ENCODE measurements at regions not wholly inside any gene's neighbourhood (a gene's known extent, or its start where the extent isn't known, plus 50 kb on each side); places are given as distances from the start of the nearest gene placed in this dataset.
"Not testable (repeated sequence)": the region's sequence is repeated elsewhere in the genome, so short reads cannot be mapped to it uniquely, and the experiment has no call there.

DNA sequence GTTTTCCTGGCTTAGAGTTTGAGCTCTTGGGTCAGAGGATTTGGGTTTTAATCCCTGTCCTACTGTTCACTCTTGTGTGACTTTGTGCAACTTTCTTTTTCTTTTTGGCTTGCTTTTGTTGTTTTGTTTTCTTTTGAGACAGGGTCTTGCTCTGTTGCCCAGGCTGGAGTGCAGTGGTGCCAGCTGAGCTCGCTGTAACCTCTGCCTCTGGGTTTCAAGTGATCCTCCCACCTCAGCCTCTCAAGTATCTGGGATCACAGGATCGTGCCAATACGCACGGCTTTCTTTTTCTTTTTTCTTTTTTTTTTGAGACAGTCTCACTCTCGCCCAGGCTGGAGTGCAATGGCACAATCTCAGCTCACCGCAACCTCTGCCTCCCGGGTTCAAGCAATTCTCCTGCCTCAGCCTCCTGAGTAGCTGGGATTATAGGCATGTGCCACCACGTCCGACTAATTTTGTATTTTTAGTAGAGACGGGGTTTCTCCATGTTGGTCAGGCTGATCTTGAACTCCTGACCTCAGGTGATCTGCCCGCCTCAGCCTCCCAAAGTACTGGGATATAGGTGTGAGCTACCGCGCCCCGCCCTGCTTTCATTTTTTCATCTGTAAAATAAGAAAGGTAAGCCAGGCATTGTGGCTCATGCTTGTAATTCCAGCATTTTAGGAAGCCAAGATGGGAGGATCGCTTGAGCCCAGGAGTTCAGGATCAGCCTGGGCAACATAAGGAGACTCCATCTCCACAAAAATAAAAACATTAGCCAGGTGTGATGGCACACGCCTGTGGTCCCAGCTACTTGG, 76.1 kb upstream of the ZNF217 start:
- DNase-seq (ENCODE audit: low read depth): not testable (repeated sequence)

GRCh38 chr20:53668992-53669391, 75.4 kb upstream of the ZNF217 start:
- no peak for DNase-seq (ENCODE audit: low read depth)

DNA sequence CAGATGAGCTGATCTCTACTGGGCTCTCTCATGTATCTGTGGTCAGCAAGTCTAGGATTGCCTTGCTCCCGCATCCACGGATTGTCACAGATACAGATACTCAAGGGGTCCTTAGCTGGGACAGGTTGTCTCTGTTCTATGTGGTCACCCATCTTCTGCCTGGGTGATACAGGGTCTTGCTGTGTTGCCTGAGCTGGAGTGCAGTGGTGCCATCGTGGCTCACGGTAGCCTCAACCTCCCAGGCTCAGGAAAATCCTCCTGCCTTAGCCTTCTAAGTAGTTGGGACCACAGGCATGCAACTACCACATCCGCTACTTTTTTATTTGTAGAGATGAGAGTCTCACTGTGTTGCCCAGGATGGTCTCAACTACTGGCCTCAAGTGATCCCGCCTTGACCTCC, 72.5 kb upstream of the ZNF217 start:
- no peak for DNase-seq (ENCODE audit: low read depth)

- peak; percentile 34 for DNase-seq (ENCODE audit: low read depth)
Measured at GRCh38 chr20:53664121-53664520, 70.5 kb upstream of the ZNF217 start.

DNA sequence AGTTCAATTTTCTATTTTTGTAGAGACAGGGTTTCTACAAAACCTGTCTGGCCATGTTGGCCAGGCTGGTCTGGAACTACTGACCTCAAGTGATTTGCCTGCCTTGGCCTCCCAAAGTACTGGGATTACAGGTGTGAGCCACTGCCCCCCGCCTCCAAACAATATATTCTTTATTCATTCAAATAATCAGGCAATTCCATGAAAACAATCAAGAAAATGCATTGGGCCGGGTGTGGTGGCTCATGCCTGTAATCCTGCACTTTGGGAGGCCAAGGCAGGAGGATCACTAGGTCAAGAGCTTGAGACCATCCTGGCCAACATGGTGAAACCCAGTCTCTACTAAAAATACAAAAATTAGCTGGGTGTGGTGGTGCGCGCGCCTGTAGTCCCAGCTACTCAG, 69.9 kb upstream of the ZNF217 start:
- not testable (repeated sequence) for DNase-seq (ENCODE audit: low read depth)

GRCh38 chr20:53662595-53662994, 69.0 kb upstream of the ZNF217 start:
- DNase-seq (ENCODE audit: low read depth): no peak

- DNase-seq (ENCODE audit: low read depth): no peak
Measured at GRCh38 chr20:53660947-53661381, 67.3 kb upstream of the ZNF217 start.

GRCh38 chr20:53660078-53660909, 66.7 kb upstream of the ZNF217 start:
- DNase-seq (ENCODE audit: low read depth): peak; percentile 44

- no peak for DNase-seq (ENCODE audit: low read depth)
Measured at GRCh38 chr20:53658973-53659372, 65.3 kb upstream of the ZNF217 start.

DNA sequence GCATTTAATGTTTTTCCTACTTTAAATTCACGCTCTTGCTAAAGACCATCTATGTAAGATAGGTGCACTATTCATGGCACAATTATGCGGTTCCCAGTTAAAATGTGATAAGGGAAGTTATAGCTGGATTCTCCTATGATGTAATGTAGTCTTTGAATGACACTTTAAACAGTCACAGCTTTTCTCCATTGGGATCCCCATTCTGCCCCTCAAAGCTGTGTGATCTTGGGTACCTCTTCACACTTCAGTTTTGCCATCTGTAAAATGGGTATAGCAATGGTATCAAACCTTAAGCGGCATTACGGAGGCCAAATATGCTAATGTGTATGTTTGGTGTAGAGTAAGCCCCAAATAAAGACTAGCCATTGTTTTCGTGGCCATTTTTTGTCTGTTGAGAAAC, 64.7 kb upstream of the ZNF217 start:
- DNase-seq (ENCODE audit: low read depth): no peak

DNA sequence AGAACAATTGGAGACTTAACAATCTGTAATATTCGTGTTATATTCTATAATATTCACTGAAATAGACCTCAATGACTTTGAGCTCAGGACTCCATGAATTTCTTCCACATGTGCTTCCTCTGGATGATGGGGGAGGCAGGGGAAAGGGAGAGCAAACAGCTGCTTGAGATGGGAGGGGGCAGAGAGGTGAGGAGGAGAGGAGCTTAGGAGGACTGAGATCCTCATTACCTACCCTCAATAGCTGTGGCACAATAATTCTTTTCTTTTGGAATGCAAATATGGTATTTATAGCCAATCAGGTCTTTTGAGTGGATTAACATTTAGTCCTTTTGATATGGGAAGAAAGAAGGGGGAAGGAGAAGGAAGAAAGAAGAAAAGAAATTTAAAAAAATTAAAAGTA, 64.1 kb upstream of the ZNF217 start:
- peak; percentile 28 for DNase-seq (ENCODE audit: low read depth)

GRCh38 chr20:53657279-53657678, 63.6 kb upstream of the ZNF217 start:
- DNase-seq (ENCODE audit: low read depth): no peak

- DNase-seq (ENCODE audit: low read depth): peak; percentile 73
Measured at GRCh38 chr20:53656293-53657202, 62.9 kb upstream of the ZNF217 start.

GRCh38 chr20:53655625-53656292, 62.1 kb upstream of the ZNF217 start:
- DNase-seq (ENCODE audit: low read depth): no peak

- DNase-seq (ENCODE audit: low read depth): no peak
Measured at GRCh38 chr20:53654932-53655624, 61.4 kb upstream of the ZNF217 start.

DNA sequence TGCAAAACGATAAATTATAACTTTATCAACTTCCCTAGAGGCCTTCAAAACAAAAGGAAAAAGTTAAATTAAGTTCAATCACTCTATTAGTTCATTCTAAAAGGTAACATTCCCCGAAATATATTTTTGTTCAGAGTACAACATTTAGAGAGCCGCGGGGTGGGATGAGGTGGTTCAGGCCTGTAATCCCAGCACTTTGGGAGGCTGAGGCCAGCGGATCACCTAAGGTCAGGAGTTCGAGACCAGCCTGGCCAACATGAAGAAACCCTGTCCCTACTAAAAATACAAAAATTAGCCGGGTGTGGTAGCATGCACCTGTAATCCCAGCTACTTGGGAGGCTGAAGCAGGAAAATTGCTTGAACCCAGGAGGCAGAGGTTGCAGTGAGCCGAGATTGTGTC, 60.9 kb upstream of the ZNF217 start:
- not testable (repeated sequence) for DNase-seq (ENCODE audit: low read depth)

GRCh38 chr20:53652859-53653517, 59.3 kb upstream of the ZNF217 start:
- DNase-seq (ENCODE audit: low read depth): no peak

- DNase-seq (ENCODE audit: low read depth): peak; percentile 41
Measured at GRCh38 chr20:53652090-53652858, 58.6 kb upstream of the ZNF217 start.

DNA sequence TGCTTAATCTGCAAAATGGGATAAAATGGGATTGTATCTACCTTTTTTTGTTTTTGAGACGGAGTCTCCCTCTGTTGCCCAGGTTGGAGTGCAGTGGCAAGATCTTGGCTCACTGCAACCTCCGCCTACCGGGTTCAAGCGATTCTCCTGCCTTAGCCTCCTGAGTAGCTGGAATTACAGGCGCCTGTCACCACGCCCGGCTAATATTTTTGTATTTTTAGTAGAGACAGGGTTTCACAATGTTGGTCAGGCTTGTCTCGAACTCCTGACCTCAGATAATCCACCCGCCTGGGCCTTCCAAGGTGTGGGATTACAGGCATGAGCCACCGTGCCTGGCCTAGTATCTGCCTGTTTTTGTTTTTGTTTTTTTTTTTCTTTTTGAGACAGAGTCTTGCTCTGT, 55.9 kb upstream of the ZNF217 start:
- DNase-seq (ENCODE audit: low read depth): not testable (repeated sequence)
